ENCODE measurements at regions not wholly inside any gene's neighbourhood (a gene's known extent, or its start where the extent isn't known, plus 50 kb on each side); places are given as distances from the start of the nearest gene placed in this dataset.

DNA sequence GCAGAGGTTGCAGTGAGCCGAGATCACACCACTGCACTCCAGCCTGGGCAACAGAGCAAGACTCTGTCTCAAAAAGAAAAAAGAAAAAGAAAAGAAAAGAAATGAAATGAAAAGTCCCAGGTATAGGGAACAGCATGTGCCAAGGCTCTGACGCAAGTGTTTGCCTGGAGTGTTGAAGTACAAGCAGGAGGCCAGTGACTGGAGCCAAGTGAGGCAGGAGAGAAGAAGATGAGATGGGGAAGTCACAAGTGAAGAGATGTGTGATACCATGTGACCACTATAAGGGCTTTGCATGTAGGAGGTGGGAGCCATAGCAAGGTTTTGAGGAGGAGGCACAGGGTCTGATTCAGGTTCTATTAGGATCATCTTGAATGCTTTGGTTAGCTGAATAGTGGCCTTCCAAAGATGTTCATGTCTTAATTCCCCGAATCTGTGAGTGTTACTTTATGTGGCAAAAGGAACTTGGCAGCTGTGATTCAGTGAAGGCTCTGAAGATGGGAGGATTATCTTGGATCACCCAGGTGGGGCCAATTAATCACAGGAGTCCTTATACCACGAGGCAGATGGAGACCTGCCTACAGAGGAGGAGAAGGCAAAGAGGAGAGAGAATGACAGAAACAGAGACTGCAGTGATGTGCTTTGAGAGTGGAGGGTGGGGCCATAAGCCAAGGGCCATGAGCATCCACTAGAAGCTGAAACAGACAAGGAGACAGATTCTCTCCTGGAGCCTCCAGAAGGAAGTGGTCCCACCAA is 91.1 kb upstream of the PTPN1 start:
- TF ChIP-seq, protein P1, sequence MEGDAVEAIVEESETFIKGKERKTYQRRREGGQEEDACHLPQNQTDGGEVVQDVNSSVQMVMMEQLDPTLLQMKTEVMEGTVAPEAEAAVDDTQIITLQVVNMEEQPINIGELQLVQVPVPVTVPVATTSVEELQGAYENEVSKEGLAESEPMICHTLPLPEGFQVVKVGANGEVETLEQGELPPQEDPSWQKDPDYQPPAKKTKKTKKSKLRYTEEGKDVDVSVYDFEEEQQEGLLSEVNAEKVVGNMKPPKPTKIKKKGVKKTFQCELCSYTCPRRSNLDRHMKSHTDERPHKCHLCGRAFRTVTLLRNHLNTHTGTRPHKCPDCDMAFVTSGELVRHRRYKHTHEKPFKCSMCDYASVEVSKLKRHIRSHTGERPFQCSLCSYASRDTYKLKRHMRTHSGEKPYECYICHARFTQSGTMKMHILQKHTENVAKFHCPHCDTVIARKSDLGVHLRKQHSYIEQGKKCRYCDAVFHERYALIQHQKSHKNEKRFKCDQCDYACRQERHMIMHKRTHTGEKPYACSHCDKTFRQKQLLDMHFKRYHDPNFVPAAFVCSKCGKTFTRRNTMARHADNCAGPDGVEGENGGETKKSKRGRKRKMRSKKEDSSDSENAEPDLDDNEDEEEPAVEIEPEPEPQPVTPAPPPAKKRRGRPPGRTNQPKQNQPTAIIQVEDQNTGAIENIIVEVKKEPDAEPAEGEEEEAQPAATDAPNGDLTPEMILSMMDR (IDR thresholded peaks at IDR 0.05; ENCODE audit: control insufficient read depth, extremely low read depth, insufficient read depth) = no peak
- DNase-seq (ENCODE audit: low read depth) = no peak
- H3K4me3 ChIP-seq (ENCODE audit: low read depth, low read length) = no peak overlapping the region

DNA sequence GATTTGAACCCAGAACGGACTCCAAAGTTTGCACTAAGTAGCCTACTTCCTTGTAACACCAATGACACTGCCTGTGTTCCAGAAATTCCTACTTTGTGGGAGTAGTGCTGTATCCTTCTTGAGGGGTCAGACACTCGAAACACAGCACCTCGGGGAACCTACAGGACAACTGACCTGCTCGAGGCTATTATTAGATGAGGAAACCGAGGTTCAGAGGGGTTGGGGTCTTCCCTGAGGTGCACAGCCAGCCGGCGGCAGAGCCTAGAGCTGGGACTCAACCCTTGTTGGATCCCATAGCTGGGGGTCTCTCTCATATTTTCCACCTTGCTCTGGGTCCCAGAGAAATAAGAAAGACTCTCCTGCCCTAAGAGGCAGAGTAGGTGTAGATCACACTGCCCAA is 89.8 kb upstream of the PTPN1 start:
- TF ChIP-seq, protein P1 (IDR thresholded peaks at IDR 0.05; ENCODE audit: control insufficient read depth, extremely low read depth, insufficient read depth) = no peak
- H3K4me3 ChIP-seq (ENCODE audit: low read depth, low read length) = no peak overlapping the region
- DNase-seq (ENCODE audit: low read depth) = no peak

DNA sequence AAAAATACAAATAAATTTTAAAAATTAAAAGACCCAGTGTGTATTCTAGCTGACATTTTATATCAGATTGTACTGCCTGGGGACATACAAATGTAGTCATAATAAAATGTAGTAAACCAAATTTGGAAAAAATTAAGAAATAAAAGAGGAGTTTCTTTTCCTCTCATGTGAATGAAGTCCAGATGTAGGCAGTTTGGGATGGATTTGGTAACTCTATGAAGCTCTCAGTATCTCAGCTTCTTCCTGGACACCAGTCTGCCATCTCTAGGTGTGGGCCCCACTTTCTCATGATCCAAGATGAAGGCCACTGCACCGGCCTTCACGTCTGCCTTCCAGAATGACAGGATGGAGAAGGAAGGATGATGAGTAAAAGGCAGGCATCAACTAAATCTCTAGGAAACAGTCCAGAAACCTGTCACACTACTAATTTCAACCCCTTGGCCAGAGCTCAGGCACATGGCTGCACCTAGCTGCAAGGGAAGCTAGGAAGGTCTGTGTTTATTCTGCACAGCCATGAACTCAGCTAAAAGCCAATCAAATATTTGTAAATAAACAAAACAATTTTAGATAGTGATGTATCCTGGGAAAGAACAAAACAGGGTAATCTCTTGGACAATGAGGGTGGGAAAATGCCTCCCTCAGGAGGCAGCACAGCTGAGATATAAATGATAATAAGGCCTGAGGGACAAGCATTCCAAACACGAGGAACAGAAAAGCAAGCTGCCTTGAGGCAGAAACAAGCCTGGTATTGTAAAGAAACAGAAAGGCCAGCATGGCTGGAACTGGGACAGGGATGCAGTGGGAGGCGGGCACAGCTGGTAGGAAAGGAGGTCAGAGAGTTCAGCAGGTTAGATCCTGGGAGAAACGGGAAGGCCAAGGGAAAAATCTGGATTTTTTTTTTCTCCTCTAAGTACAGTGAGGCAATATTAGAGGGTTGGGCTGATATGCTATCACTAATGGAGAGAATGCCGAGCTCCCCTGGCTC is 88.5 kb upstream of the PTPN1 start:
- DNase-seq (ENCODE audit: low read depth) = no peak
- no peak overlapping the region for H3K4me3 ChIP-seq (ENCODE audit: low read depth, low read length)
- TF ChIP-seq, protein P1 (IDR thresholded peaks at IDR 0.05; ENCODE audit: control insufficient read depth, extremely low read depth, insufficient read depth) = no peak

DNA sequence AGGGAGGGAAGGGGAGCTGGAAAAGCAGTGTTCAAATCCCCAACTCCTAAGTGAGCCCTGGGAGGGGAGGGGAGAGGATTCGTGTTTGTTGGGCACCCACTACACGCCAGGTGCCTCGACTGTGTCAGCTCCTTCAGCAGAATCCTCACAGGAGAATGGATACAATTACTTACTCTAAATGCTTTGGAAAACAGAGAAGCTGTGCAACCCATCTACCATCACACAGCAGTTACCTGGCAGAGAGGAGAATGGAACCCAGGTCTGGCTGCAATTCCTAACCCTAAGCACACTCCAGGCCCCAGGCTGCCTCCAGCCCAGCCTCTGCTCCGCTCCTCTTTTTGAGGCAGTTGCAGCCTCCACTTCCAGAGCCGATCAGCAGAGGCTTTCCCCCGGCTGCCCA is 86.4 kb upstream of the PTPN1 start:
- no peak overlapping the region for H3K4me3 ChIP-seq (ENCODE audit: low read depth, low read length)
- DNase-seq (ENCODE audit: low read depth) = no peak

DNA sequence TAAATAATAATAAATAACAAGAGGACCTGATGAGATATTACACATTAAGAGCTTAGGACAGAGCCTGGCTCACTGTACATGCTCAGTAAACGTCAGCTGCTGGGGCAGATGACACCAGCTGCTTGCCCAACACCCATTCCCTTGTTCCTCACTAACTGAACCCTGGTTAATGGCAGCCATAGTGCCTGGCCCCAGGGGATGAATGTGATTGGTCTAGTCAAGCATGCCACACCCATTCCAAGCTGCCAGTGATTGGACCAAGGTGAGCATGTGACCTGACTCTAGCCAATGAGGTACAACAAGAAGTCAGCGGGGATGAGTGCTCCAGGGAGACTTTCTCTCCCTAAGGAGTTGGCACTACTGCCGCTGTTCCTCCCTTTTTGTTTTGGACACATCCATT is 85.1 kb upstream of the PTPN1 start:
- TF ChIP-seq, protein P1 (IDR thresholded peaks at IDR 0.05; ENCODE audit: control insufficient read depth, extremely low read depth, insufficient read depth) = no peak
- DNase-seq (ENCODE audit: low read depth) = no peak
- H3K4me3 ChIP-seq (ENCODE audit: low read depth, low read length) = no peak overlapping the region

More for the DNA sequence above, 86.4 kb upstream of the PTPN1 start:
- TF ChIP-seq, protein P1 (IDR thresholded peaks at IDR 0.05; ENCODE audit: control insufficient read depth, extremely low read depth, insufficient read depth) = no peak

DNA sequence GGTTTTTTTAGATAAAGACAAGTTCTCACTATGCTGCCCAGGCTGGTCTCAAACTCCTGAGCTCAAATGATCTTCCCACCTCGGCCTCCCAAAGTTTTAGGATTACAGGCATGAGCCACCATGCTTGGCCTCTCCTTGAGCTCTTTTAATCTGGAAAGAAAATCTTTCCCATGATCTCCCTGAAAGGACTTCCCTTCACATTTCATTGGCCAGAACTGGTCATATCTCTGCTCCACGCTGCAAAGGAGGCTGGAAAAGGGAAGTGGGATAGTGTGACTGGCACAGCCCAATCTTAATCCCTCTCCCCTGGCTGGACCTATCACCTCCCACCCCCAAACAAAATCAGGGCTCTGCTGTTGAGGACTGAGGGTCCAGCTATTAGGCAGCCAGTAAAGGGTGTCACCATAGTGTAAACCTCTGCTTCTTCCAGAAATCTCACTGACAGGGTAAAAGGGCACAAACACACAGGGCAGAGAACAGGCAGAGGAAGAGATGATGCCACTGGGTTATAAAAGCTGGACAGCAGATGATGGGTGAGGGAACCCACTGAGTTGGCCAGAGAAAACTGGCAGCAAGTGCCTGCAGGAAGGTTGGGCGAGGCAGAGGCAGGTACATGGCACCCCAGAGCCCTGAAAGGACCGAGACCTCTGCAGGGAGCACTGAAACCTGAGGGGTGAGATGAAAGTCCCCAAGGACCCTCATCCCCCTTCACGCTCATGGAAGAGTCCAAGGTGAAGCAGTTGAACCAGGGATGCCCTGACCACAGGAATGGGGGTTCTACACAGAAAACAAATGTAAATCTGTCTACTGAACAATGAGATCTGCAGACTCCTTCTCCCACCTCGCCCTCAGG is 83.1 kb upstream of the PTPN1 start:
- no peak for DNase-seq (ENCODE audit: low read depth)
- no peak overlapping the region for H3K4me3 ChIP-seq (ENCODE audit: low read depth, low read length)
- TF ChIP-seq, protein P1 (IDR thresholded peaks at IDR 0.05; ENCODE audit: control insufficient read depth, extremely low read depth, insufficient read depth) = no peak

Measured in LNCaP clone FGC (cell line).